PC-3 (cell line): ENCODE measurements at regions not wholly inside any gene's neighbourhood (a gene's known extent, or its start where the extent isn't known, plus 50 kb on each side); places are given as distances from the start of the nearest gene placed in this dataset.
"Not testable (repeated sequence)": the region's sequence is repeated elsewhere in the genome, so short reads cannot be mapped to it uniquely, and the experiment has no call there.

Source experiments
- ATAC-seq: fragments of 200-7000 bp; cut with Tn5 transposase; 2 replicates; pipeline ENCODE4 v1.9.1; 2020; ENCODE audit warnings: mild to moderate bottlenecking, moderate library complexity
- BruUV-seq: library from RNA; stranded (reverse); fragments of 400-500 nt; replicated peaks from 2 replicates; lab custom pipeline; 2021; lab: Mats Ljungman, UMichigan
- CTCF ChIA-PET: fragments of 300-600 bp; sonication (Branson Sonifier 250); formaldehyde crosslinking; loops from one replicate; lab custom pipeline; 2022; ENCODE audit warnings: antibody characterized with exemption; lab: Charles Lee
- POLR2A ChIA-PET: fragments of 300-600 bp; sonication (Branson Sonifier 250); formaldehyde crosslinking; loops from one replicate; lab custom pipeline; 2022; ENCODE audit warnings: antibody characterized with exemption; ENCODE audit not compliant: unreplicated experiment; lab: Charles Lee
- DNase-seq: peaks from one replicate; pipeline ENCODE4 v3.0.0-alpha.2; 2015
- H2AFZ ChIP-seq: fragments of 300-600 bp; sonication (generic); 2 replicates; pipeline ENCODE4 v1.6.0; 2016; ENCODE audit warnings: antibody characterized with exemption, low read length
- H3F3A ChIP-seq: fragments of 300-600 bp; sonication (generic); one replicate; pipeline ENCODE4 v1.6.0; 2017; ENCODE audit warnings: antibody characterized with exemption, low read length, control low read depth, mild to moderate bottlenecking; ENCODE audit not compliant: unreplicated experiment
- H3K27ac ChIP-seq: fragments of 300-600 bp; sonication (generic); 2 replicates; pipeline ENCODE4 v1.5.1; 2016; ENCODE audit warnings: mild to moderate bottlenecking, low read length
- H3K27me3 ChIP-seq: fragments of 300-600 bp; sonication (generic); 2 replicates; pipeline ENCODE4 v1.6.1; 2016; ENCODE audit warnings: low read length, mixed read lengths
- H3K36me3 ChIP-seq: fragments of 300-600 bp; sonication (generic); 2 replicates; pipeline ENCODE4 v1.6.1; 2016; ENCODE audit warnings: low read depth, mixed run types, low read length, mixed read lengths
- H3K4me1 ChIP-seq: fragments of 300-600 bp; sonication (generic); 2 replicates; pipeline ENCODE4 v1.5.1; 2016; ENCODE audit warnings: low read length; ENCODE audit not compliant: insufficient read depth
- H3K4me2 ChIP-seq: fragments of 300-600 bp; sonication (generic); 2 replicates; pipeline ENCODE4 v1.6.0; 2016; ENCODE audit warnings: low read length
- H3K4me3 ChIP-seq: fragments of 300-600 bp; sonication (generic); 2 replicates; pipeline ENCODE4 v1.5.1; 2016; ENCODE audit warnings: mild to moderate bottlenecking, low read length, mixed read lengths
- H3K79me2 ChIP-seq: fragments of 300-600 bp; sonication (generic); 2 replicates; pipeline ENCODE4 v1.6.1; 2017; ENCODE audit warnings: low read length, mixed read lengths
- H3K9ac ChIP-seq: fragments of 300-600 bp; sonication (generic); 2 replicates; pipeline ENCODE4 v1.6.0; 2016; ENCODE audit warnings: mild to moderate bottlenecking, low read length
- H3K9me2 ChIP-seq: fragments of 300-600 bp; sonication (generic); replicated peaks from 2 replicates; pipeline ENCODE4 v1.6.1; 2016; ENCODE audit warnings: mixed run types, low read length, mixed read lengths
- H3K9me3 ChIP-seq: fragments of 300-600 bp; sonication (generic); 2 replicates; pipeline ENCODE4 v1.6.1; 2016; ENCODE audit warnings: low read length, mixed read lengths
- H4K20me1 ChIP-seq: fragments of 300-600 bp; sonication (generic); 2 replicates; pipeline ENCODE4 v1.6.1; 2016; ENCODE audit warnings: low read length, mixed read lengths
- CTCF ChIP-seq: fragments of 300-600 bp; sonication (generic); conservative IDR thresholded peaks from 2 replicates; pipeline ENCODE4 v1.5.1; 2017; ENCODE audit warnings: antibody characterized with exemption, low read depth, mild to moderate bottlenecking, low read length
- EZH2 ChIP-seq: fragments of 300-600 bp; sonication (generic); IDR thresholded peaks from one replicate; pipeline ENCODE4 v1.6.1; 2017; ENCODE audit warnings: antibody characterized with exemption, mild to moderate bottlenecking, low read length; ENCODE audit not compliant: unreplicated experiment
- EZH2phosphoT487 ChIP-seq: fragments of 300-600 bp; sonication (generic); IDR thresholded peaks from 2 replicates; pipeline ENCODE4 v1.6.1; 2018; ENCODE audit warnings: mild to moderate bottlenecking, antibody characterized with exemption, low read length, borderline replicate concordance
- intact Hi-C: fragments of 100-400 bp; cut with micrococcal nuclease; formaldehyde crosslinking; loops from 2 replicates; pipeline ENCODE4 v1.9.0; 2023

DNA sequence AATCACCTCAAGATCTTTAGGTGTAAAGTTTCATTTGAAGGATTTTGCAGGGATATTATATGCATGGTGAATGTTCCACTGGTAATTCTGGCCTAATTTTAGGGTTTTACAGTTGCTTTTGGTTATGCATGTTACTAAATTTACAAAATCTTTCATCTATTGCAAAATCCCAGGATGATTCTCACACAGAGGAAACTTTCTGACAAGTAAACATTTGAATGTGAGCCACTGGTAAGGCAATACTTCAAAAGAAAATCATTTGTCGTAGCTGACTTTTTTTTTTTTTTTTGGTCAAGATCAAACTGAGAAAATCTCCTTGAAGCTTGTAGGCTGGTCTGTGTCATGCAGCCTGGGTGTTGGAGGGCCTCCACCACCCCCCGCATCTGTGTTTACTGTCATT lies 141.9 kb upstream of the EXOC2 start:
- Histone ChIP-seq H2AFZ (no peak overlapping the region), H3K27ac (no peak overlapping the region), H3K79me2 (no peaks in the 10 kb centered on the region), H3K4me2 (no peak overlapping the region), H3K4me1 (no peaks in the 10 kb centered on the region; the same call in 1 of the 2 replicates), H3K36me3 (no peaks in the 10 kb centered on the region), H3K9me2 (no peaks in the 10 kb centered on the region), H3K9me3 (no peaks in the 10 kb centered on the region), H3K27me3 (peaks cover 31% of the 10 kb centered on the region), H3K4me3 (no peak overlapping the region), H3K9ac (no peak overlapping the region), H4K20me1 (no peaks in the 10 kb centered on the region), H3F3A (no peaks in the 10 kb centered on the region)
- DNase-seq (no peak), ATAC-seq (no peak)
- no TSS peak for BruUV-seq
- POLR2A ChIA-PET: no interaction called here
- TF ChIP-seq EZH2phosphoT487 (no peak), CTCF (no peak), EZH2 (no peak)
- CTCF ChIA-PET: no interaction called here
- intact Hi-C loops: no loop called here

GRCh38 chr6:834190-834589 lies 141.3 kb upstream of the EXOC2 start:
- Histone ChIP-seq H3K4me1 (no peaks in the 10 kb centered on the region; the same call in 1 of the 2 replicates), H3K36me3 (no peaks in the 10 kb centered on the region), H4K20me1 (no peaks in the 10 kb centered on the region), H3K4me2 (no peak overlapping the region), H3K9ac (no peak overlapping the region), H3K79me2 (no peaks in the 10 kb centered on the region), H3K9me3 (no peaks in the 10 kb centered on the region), H3K4me3 (no peak overlapping the region), H2AFZ (no peak overlapping the region), H3K9me2 (no peaks in the 10 kb centered on the region), H3K27ac (no peak overlapping the region), H3K27me3 (peaks cover 31% of the 10 kb centered on the region), H3F3A (no peaks in the 10 kb centered on the region)
- TF ChIP-seq EZH2phosphoT487: no peak
- no peak for TF ChIP-seq CTCF
- TF ChIP-seq EZH2: no peak
- POLR2A ChIA-PET: no interaction called here
- CTCF ChIA-PET: no interaction called here
- DNase-seq (no peak), ATAC-seq (no peak)
- intact Hi-C loops: no loop called here
- BruUV-seq: no TSS peak

- H3K9ac ChIP-seq, H3K36me3 ChIP-seq, H3K79me2 ChIP-seq, H3K4me3 ChIP-seq, H3K9me2 ChIP-seq, ATAC-seq, H3F3A ChIP-seq, H3K4me1 ChIP-seq, POLR2A ChIA-PET, H4K20me1 ChIP-seq, BruUV-seq, H3K4me2 ChIP-seq, H3K9me3 ChIP-seq, H2AFZ ChIP-seq, DNase-seq, H3K27ac ChIP-seq, CTCF ChIA-PET, intact Hi-C loops: not testable (repeated sequence)
- H3K27me3 ChIP-seq: peaks cover 32% of the 10 kb centered on the region
These were observed 139.9 kb upstream of the EXOC2 start for GRCh38 chr6:832804-833203.
